Kidney epithelial cell (primary cell): ENCODE measurements at regions not wholly inside any gene's neighbourhood (a gene's known extent, or its start where the extent isn't known, plus 50 kb on each side); places are given as distances from the start of the nearest gene placed in this dataset.

ENCODE experiments used
- DNase-seq: peaks from one replicate; pipeline ENCODE4 v3.0.0-alpha.2; 2010; ENCODE audit warnings: low read depth
- H3K27me3 ChIP-seq: 2 replicates; pipeline ENCODE4 v1.6.0; 2011; ENCODE audit warnings: low read length; ENCODE audit not compliant: control insufficient read depth, insufficient read depth
- H3K36me3 ChIP-seq: 2 replicates; pipeline ENCODE4 v1.5.1; 2011; ENCODE audit warnings: low read length; ENCODE audit not compliant: control insufficient read depth, insufficient read depth
- H3K4me3 ChIP-seq: 2 replicates; pipeline ENCODE4 v1.5.1; 2011; ENCODE audit warnings: low read depth, mild to moderate bottlenecking, control low read depth, low read length
- TF ChIP-seq, protein P1 (sequence below): IDR thresholded peaks from 2 replicates; pipeline ENCODE4 v1.5.1; 2011; ENCODE audit warnings: mild to moderate bottlenecking, moderate library complexity, low read length, control low read depth, inconsistent platforms; ENCODE audit not compliant: insufficient read depth, poor library complexity, severe bottlenecking

DNA sequence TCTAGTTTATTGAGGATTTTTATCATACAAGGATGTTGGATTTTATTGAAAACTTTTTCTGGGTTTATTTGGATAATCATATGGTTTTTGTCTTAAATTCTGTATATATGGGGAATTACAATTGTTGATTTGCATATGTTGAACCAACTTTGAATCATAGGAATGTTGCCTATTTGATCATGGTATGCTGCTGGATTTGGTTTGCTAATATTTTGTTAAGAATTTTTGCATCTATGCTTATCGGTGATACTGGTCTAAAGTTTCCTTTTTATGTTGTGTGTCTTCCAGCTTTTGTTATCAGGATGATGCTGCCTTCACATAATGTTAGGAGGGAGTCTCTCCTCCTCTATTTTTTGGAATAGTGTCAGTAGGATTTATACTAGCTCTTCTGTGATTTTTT is 745.0 kb downstream of the PRELID2 start:
- DNase-seq = no peak
- Histone ChIP-seq H3K36me3 (no peaks in the 10 kb centered on the region), H3K27me3 (no peaks in the 10 kb centered on the region), H3K4me3 (no peak overlapping the region)
- TF ChIP-seq, protein P1, sequence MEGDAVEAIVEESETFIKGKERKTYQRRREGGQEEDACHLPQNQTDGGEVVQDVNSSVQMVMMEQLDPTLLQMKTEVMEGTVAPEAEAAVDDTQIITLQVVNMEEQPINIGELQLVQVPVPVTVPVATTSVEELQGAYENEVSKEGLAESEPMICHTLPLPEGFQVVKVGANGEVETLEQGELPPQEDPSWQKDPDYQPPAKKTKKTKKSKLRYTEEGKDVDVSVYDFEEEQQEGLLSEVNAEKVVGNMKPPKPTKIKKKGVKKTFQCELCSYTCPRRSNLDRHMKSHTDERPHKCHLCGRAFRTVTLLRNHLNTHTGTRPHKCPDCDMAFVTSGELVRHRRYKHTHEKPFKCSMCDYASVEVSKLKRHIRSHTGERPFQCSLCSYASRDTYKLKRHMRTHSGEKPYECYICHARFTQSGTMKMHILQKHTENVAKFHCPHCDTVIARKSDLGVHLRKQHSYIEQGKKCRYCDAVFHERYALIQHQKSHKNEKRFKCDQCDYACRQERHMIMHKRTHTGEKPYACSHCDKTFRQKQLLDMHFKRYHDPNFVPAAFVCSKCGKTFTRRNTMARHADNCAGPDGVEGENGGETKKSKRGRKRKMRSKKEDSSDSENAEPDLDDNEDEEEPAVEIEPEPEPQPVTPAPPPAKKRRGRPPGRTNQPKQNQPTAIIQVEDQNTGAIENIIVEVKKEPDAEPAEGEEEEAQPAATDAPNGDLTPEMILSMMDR = no peak

DNA sequence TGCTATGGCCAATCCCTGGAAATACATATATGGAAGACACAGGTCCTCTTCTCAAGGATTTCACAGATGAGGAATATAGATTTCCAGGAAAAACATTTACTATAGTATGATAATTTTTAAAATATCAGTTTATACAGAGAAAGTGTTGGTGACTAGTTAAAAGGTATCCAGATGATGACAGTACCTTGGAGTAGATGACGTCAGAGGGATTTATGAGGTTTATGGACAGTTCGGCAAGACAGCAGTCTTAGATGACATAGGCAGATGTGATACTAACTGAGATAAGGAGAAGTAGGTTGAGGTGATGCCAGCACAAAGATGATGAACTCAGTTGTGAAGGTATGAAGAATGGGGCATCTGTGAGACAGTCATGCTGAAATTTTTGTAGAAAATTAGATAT is 750.3 kb downstream of the PRELID2 start:
- TF ChIP-seq, protein P1 = no peak
- Histone ChIP-seq H3K36me3 (no peaks in the 10 kb centered on the region), H3K4me3 (no peak overlapping the region), H3K27me3 (no peaks in the 10 kb centered on the region)
- no peak for DNase-seq

DNA sequence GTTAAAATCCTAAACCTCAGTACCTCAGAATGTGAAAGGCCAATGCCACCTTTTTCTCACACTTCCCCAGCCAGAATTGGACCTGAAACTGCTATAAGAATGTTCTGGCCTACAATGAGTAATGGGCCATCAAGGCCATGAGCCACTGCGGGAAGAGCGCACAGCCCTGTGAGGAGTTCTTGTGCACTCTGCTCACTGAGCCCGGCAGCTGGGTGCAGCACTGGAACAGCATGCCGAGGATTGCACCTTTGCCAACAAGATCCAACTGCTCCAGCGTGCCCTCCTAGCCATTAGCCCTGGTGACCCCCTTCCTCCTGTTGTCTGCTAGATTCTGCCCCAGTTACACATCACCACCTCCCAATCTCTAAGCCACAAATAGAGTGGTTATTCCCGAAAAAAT is 758.1 kb downstream of the PRELID2 start:
- TF ChIP-seq, protein P1 = no peak

DNA sequence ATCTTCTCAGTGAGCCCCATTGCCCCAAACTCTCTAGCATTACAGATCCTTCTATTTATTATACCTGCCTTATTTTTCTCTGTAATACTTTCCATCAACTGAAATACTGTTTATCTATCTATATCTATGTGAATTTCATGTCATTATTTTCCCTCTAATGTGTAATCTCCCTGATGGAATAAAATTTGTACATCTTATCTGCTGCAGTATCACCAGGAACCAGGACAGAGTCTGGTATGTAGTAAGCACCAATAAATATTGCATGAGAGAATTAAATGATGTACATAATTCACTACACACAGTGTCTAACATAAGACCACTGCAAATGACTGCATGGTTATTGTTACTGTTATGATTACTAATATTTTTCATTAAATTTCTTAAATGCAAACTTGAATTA is 759.1 kb downstream of the PRELID2 start:
- TF ChIP-seq, protein P1 = no peak
- no peaks in the 10 kb centered on the region for H3K36me3 ChIP-seq
- no peak for DNase-seq
- no peaks in the 10 kb centered on the region for H3K27me3 ChIP-seq
- no peak overlapping the region for H3K4me3 ChIP-seq

More for the DNA sequence above, 758.1 kb downstream of the PRELID2 start:
- Histone ChIP-seq H3K36me3 (no peaks in the 10 kb centered on the region), H3K27me3 (no peaks in the 10 kb centered on the region), H3K4me3 (no peak overlapping the region)
- no peak for DNase-seq

DNA sequence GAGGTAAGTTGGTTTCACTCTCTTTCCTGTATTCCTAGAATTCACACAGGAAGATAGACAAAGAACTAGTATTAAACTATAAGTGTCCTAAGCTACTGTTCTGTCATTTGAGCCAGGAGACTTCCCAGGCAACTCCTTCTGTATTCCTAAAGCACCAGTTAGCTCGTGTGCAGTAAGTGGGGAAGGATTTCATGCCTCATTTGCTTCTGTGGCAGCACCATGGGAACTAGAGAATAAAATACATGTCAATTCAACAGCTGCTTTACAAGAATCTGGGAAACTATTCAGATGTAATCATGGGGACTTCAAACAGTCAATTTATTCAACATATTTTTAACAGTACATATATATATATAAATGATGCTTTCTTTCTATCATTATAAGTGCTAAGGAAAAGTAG is 762.3 kb downstream of the PRELID2 start:
- H3K27me3 ChIP-seq = no peaks in the 10 kb centered on the region
- no peak overlapping the region for H3K4me3 ChIP-seq
- peak; percentile 51 for DNase-seq
- H3K36me3 ChIP-seq = no peaks in the 10 kb centered on the region
- TF ChIP-seq, protein P1 = no peak

DNA sequence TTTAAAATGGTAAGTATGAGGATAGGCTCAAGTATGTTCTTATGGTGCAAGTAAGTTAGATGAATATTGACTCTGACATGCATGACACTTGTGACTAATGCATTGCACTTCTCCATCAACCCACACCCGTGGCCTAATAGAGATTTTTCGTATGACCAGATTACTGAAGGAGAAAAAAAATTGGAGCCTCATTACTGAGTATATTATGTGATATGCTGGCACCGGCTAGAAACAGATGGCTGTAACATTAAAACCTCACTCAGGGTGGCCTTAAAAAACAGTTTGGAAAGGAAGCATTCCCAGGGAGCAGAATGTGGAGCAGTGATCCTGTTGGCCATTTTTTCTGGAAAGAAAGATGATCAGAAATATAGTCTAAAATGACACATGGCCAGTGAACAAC is 766.4 kb downstream of the PRELID2 start:
- TF ChIP-seq, protein P1 = no peak
- Histone ChIP-seq H3K4me3 (no peak overlapping the region), H3K27me3 (no peaks in the 10 kb centered on the region), H3K36me3 (no peaks in the 10 kb centered on the region)
- no peak for DNase-seq
